Testis (tissue), 2 donors: ENCODE measurements at regions not wholly inside any gene's neighbourhood (a gene's known extent, or its start where the extent isn't known, plus 50 kb on each side); places are given as distances from the start of the nearest gene placed in this dataset.

Experiments
- DNase-seq: peaks from one replicate; pipeline ENCODE4 v3.0.0-alpha.2; 2019
- H3K27ac ChIP-seq, 2 donors: fragments of 200-600 bp; sonication (generic); one replicate each; pipeline ENCODE4 v1.5.1; 2019
- H3K27me3 ChIP-seq: fragments of 200-600 bp; sonication (generic); one replicate; pipeline ENCODE4 v1.5.1; 2019
- H3K36me3 ChIP-seq: fragments of 200-600 bp; sonication (generic); one replicate; pipeline ENCODE4 v1.5.1; 2017; ENCODE audit warnings: low read depth; ENCODE audit errors: missing control alignments
- H3K4me1 ChIP-seq: fragments of 200-600 bp; sonication (generic); one replicate; pipeline ENCODE4 v1.5.1; 2019
- H3K4me3 ChIP-seq, 2 donors: fragments of 200-600 bp; sonication (generic); one replicate each; pipeline ENCODE4 v1.5.1; 2017 to 2019
- H3K9me3 ChIP-seq: fragments of 200-600 bp; sonication (generic); one replicate; pipeline ENCODE4 v1.5.1; 2017
- POLR2A ChIP-seq: fragments of 450-650 bp; IDR thresholded peaks from one replicate; pipeline ENCODE4 v1.6.1; 2017; ENCODE audit warnings: antibody characterized with exemption, mild to moderate bottlenecking, moderate library complexity
- WGBS, 2 donors: methylation state at CpG; one replicate each; pipeline ENCODE4 v1.1.5; 2018; 5-methylcytosine and 5-hydroxymethylcytosine counted together
- intact Hi-C: fragments of 100-400 bp; cut with DNase I; formaldehyde crosslinking; loops from one replicate; pipeline ENCODE4 v1.15.1; 2023; ENCODE audit warnings: low total_unique reads
- TF ChIP-seq, protein P1 (sequence below), 3 experiments: fragments of 450-650 bp in 2 of 3; fragments of 200-600 bp in 1 of 3; sonication (generic) in 1 of 3; IDR thresholded peaks; one replicate each; pipeline ENCODE4 v1.5.1; 2016 to 2019; ENCODE audit warnings: antibody characterized with exemption in 3 of 3, mild to moderate bottlenecking in 2 of 3, moderate library complexity in 1 of 3

DNA sequence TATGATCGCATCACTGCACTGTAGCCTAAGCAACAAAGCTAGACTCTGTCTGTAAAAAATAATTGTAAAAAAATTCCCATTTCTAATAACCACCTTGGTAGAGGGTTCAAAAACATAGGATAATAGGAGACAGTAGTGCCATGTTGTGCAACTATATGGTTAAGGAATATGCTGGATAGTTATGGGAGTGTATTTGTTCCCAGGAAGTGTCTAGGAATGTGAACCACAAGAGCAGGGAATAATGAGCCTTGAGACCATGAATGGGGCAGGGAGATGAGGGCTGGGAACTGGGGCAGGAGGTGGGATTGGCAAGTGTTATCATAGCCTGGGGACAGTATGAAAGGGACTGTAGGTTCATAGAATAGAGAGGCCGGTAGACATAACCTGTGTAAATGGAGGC, 50.4 kb downstream of the RUSC2 start:
- Histone ChIP-seq H3K27ac (no peak overlapping the region), H3K4me1 (peaks cover 14% of the 10 kb centered on the region), H3K9me3 (no peaks in the 10 kb centered on the region), H3K36me3 (no peaks in the 10 kb centered on the region), H3K4me3 (no peak overlapping the region), H3K27me3 (no peaks in the 10 kb centered on the region)
- intact Hi-C loops = no loop called here
- 90 to 91% methylated on average over 2 of the region's 2 CpGs for WGBS, 2 donors
- DNase-seq = no peak
- TF ChIP-seq, protein P1, sequence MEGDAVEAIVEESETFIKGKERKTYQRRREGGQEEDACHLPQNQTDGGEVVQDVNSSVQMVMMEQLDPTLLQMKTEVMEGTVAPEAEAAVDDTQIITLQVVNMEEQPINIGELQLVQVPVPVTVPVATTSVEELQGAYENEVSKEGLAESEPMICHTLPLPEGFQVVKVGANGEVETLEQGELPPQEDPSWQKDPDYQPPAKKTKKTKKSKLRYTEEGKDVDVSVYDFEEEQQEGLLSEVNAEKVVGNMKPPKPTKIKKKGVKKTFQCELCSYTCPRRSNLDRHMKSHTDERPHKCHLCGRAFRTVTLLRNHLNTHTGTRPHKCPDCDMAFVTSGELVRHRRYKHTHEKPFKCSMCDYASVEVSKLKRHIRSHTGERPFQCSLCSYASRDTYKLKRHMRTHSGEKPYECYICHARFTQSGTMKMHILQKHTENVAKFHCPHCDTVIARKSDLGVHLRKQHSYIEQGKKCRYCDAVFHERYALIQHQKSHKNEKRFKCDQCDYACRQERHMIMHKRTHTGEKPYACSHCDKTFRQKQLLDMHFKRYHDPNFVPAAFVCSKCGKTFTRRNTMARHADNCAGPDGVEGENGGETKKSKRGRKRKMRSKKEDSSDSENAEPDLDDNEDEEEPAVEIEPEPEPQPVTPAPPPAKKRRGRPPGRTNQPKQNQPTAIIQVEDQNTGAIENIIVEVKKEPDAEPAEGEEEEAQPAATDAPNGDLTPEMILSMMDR (IDR thresholded peaks at IDR 0.05) = no peak
- no peak for TF ChIP-seq POLR2A

DNA sequence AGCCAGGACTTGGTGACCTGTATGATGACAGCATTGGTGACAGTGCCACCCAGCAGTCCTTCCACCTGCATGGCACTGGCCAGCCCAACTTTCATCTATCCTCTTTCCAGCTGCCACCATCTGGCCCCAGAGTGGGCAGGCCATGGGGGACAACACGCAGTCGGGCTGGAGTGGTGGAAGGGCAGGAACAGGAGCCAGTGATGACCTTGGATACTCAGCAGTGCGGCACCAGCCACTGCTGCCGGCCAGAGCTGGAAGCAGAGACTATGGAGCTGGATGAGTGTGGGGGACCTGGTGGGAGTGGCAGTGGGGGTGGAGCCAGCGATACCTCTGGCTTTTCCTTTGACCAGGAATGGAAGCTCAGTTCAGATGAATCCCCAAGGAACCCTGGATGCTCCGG, 56.9 kb downstream of the RUSC2 start:
- Histone ChIP-seq H3K9me3 (no peaks in the 10 kb centered on the region), H3K27ac (no peak overlapping the region), H3K27me3 (no peaks in the 10 kb centered on the region), H3K4me1 (no peaks in the 10 kb centered on the region), H3K36me3 (no peaks in the 10 kb centered on the region), H3K4me3 (no peak overlapping the region)
- intact Hi-C loops = no loop called here
- WGBS, 2 donors = 62 to 65% methylated on average over 6 of the region's 6 CpGs
- DNase-seq = no peak
- TF ChIP-seq, protein P1 (IDR thresholded peaks at IDR 0.05) = no peak
- TF ChIP-seq POLR2A = no peak

DNA sequence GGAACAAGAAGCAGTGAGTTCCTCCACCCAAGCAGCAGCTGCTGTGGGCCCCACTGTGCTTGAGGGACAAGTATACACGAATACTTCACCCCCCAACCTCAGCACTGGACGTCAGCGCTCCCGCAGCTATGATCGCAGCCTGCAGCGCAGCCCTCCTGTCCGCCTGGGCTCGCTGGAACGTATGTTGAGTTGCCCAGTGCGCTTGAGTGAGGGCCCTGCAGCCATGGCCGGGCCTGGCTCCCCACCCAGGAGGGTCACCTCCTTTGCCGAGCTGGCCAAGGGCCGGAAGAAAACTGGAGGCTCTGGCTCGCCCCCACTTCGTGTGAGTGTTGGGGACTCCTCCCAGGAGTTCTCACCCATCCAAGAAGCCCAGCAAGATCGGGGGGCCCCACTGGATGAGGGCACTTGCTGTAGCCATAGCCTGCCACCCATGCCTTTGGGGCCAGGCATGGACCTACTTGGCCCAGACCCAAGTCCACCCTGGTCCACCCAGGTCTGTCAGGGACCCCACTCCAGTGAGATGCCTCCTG, 57.1 kb upstream of the TESK1 start:
- Histone ChIP-seq H3K27ac (no peak overlapping the region), H3K9me3 (no peaks in the 10 kb centered on the region), H3K4me1 (peaks cover 7% of the 10 kb centered on the region), H3K36me3 (no peaks in the 10 kb centered on the region), H3K4me3 (no peak overlapping the region), H3K27me3 (no peaks in the 10 kb centered on the region)
- 92 to 95% methylated on average over 5 to 16 of the region's 16 CpGs for WGBS, 2 donors
- intact Hi-C loops = no loop called here
- no peak for DNase-seq
- TF ChIP-seq POLR2A = no peak
- TF ChIP-seq, protein P1 (IDR thresholded peaks at IDR 0.05) = no peak

DNA sequence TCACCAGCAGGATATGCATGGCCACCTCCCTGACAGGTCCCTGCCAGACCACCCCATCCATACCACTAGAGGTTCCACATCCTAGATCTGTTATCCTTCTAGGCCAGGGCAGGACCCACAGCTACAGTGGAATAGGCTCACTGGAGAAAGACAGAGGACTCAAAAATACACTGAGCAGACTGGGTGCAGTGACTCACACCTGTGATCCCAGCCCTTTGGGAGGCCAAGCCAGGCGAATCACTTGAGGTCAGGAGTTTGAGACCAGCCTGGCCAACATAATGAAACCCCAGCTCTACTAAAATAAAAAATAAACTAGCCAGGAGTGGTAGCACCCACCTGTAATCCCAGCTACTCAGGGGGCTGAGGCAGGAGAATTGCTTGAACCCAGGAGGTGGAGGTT, 56.5 kb upstream of the TESK1 start:
- H3K36me3 ChIP-seq = no peaks in the 10 kb centered on the region
- TF ChIP-seq, protein P1 (IDR thresholded peaks at IDR 0.05) = no peak
- TF ChIP-seq POLR2A = no peak
- DNase-seq = no peak
- no peak overlapping the region for H3K27ac ChIP-seq
- H3K4me3 ChIP-seq = no peak overlapping the region
- peaks cover 14% of the 10 kb centered on the region for H3K4me1 ChIP-seq
- no peaks in the 10 kb centered on the region for H3K9me3 ChIP-seq
- intact Hi-C loops = no loop called here
- WGBS, 2 donors = 92% methylated on average over 1 of the region's 1 CpG; no CpG with 5 or more reads in 1 of the 2 donors
- H3K27me3 ChIP-seq = no peaks in the 10 kb centered on the region

DNA sequence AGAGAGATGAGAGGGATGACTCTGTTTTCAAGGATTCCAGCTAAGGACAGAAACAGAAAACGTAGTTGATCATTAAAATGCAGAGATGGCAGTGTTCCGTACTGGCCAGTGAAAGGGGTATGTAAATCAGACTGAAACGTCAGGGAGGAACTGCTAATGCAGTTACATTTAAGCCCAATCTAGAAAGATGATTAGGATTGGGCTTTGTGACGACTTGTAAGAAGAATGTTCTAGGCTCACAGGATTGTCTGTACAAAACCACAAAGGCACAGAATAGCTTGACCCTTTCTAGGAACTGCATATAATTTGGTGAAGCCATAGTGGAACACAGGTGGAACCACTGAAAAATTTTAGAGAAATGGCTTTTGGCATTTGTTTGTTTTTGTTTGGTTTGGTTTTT, 55.6 kb upstream of the TESK1 start:
- 57 to 63% methylated on average over 4 of the region's 4 CpGs for WGBS, 2 donors
- Histone ChIP-seq H3K36me3 (no peaks in the 10 kb centered on the region), H3K27ac (no peak overlapping the region), H3K27me3 (no peaks in the 10 kb centered on the region), H3K9me3 (no peaks in the 10 kb centered on the region), H3K4me1 (peaks cover 21% of the 10 kb centered on the region), H3K4me3 (no peak overlapping the region)
- TF ChIP-seq POLR2A = no peak
- TF ChIP-seq, protein P1 (IDR thresholded peaks at IDR 0.05) = no peak
- intact Hi-C loops = no loop called here
- no peak for DNase-seq
